DOHH2 (cell line): ENCODE measurements at regions not wholly inside any gene's neighbourhood (a gene's known extent, or its start where the extent isn't known, plus 50 kb on each side); places are given as distances from the start of the nearest gene placed in this dataset.

Experiments
- EZH2phosphoT487 ChIP-seq: fragments of 200-600 bp; sonication (generic); IDR thresholded peaks from 2 replicates; pipeline ENCODE4 v1.6.1; 2017; ENCODE audit warnings: borderline replicate concordance, mild to moderate bottlenecking, antibody characterized with exemption, low read length, moderate library complexity, mixed read lengths
- TF ChIP-seq, protein P1 (sequence below): fragments of 200-600 bp; sonication (generic); IDR thresholded peaks from one replicate; pipeline ENCODE4 v1.5.1; 2014; ENCODE audit warnings: antibody characterized with exemption, mild to moderate bottlenecking, low read depth, low read length; ENCODE audit not compliant: poor library complexity, severe bottlenecking

GRCh38 chr12:118606690-118607089 is 230.3 kb downstream of the SUDS3 start:
- TF ChIP-seq, protein P1, sequence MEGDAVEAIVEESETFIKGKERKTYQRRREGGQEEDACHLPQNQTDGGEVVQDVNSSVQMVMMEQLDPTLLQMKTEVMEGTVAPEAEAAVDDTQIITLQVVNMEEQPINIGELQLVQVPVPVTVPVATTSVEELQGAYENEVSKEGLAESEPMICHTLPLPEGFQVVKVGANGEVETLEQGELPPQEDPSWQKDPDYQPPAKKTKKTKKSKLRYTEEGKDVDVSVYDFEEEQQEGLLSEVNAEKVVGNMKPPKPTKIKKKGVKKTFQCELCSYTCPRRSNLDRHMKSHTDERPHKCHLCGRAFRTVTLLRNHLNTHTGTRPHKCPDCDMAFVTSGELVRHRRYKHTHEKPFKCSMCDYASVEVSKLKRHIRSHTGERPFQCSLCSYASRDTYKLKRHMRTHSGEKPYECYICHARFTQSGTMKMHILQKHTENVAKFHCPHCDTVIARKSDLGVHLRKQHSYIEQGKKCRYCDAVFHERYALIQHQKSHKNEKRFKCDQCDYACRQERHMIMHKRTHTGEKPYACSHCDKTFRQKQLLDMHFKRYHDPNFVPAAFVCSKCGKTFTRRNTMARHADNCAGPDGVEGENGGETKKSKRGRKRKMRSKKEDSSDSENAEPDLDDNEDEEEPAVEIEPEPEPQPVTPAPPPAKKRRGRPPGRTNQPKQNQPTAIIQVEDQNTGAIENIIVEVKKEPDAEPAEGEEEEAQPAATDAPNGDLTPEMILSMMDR: no peak
- TF ChIP-seq EZH2phosphoT487: no peak
